NCI-H69 (cell line): ENCODE measurements at regions not wholly inside any gene's neighbourhood (a gene's known extent, or its start where the extent isn't known, plus 50 kb on each side); places are given as distances from the start of the nearest gene placed in this dataset.
A peak's percentile ranks its signal among the peaks of the same experiment; 100 is the strongest.

Source experiments
- DNase-seq: peaks from one replicate; lab custom pipeline; 2025; lab: John Stamatoyannopoulos, UW

- no peak for DNase-seq
Observed at GRCh38 chr11:109106151-109106906, 315.7 kb upstream of the C11orf87 start.

- no peak for DNase-seq
Observed at GRCh38 chr11:109109150-109109549, 312.8 kb upstream of the C11orf87 start.

- no peak for DNase-seq
Observed at GRCh38 chr11:109109571-109110315, 312.2 kb upstream of the C11orf87 start.

- peak; percentile 22 for DNase-seq
Observed at GRCh38 chr11:109112261-109112660, 309.7 kb upstream of the C11orf87 start.

- peak; percentile 79 for DNase-seq
Observed at GRCh38 chr11:109112821-109113280, 309.1 kb upstream of the C11orf87 start.

DNA sequence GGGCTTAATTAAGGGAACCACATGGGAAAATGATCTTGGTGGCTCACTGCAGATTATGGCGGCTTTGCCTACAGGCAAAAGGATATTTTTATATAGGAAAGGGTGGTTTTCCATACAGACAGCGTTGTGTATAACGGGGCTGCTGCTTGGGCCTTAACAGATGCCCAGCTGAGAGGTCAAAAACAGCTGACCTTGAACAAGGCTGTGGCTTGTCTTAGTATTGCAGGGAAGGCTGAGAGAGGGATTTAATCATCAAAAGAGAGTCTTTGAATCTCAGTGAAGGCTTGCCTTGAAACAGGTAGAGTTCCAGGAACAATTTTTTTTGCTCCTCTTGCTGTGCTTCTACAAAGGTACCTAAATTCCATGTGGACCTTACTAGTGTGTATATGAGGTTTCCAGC lies 301.6 kb upstream of the C11orf87 start:
- peak; percentile 38 for DNase-seq

GRCh38 chr11:109121173-109121932 lies 300.6 kb upstream of the C11orf87 start:
- DNase-seq: peak; percentile 12

DNA sequence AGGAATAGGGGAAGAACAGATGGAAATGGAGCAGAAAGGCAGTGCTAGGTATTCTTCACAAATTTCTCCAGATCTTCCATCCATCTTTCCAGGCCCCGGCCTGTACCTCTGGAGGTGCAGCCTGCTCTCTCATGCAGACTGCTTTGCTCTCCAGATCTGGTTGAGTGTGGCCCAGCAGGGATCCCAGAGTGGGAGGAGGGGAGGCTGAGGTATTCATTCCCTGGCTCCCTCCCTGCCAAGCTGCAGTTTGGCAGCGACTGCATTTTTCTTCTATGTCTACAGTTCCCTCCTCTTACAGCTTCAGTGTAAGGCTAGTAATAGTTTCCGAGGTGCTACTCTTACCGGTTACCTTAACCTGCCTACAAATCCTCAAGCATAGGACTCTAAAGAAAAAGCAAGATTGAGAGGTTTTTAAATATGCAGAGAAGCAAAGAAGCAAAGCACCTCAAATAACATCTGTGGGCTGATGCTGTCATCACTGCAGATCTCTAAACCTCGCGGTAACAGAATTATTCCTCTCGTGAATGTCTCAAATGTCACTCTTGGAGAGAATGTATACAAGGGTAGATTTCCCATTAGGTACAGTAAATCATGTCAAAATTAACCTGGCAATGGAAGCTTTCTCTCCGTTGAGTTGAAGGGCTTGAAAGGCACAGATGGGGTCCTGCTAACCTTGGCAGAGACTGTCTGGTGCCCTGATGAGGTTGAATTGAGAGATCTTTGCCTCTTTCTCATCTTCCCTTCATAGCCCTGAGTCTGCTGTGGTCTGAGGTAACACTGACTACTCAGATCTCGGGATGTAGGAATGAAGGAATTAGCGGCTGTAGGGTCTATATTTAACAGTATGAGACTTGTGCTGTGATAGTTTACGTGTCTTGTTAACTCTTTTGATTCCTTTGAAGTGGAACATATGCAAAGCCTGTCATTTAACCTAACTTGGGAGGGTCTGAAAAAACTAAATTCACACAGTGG lies 297.9 kb upstream of the C11orf87 start:
- peak; percentile 65 for DNase-seq

GRCh38 chr11:109130910-109131309 lies 291.1 kb upstream of the C11orf87 start:
- DNase-seq: peak; percentile 58

- DNase-seq: peak; percentile 42
Observed at GRCh38 chr11:109132539-109132938, 289.5 kb upstream of the C11orf87 start.

- DNase-seq: no peak
Observed at GRCh38 chr11:109133159-109133558, 288.8 kb upstream of the C11orf87 start.

DNA sequence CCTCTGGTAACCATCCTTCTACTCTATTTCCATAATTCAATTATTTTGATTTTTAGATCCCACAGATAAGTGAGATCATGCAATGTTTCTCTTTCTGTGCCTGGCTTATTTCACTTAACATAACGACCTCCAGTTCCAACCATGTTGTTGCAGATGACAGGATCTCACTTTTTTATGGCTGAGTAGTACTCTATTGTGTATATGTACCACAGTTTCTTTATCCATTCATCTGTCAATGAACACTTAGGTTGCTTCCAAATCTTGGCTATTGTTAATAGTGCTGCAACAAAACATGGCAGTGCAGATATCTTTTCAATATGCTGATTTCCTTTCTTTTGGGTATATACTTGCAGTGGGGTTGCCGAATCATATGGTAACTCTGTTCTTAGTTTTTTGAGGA lies 286.4 kb upstream of the C11orf87 start:
- no peak for DNase-seq

DNA sequence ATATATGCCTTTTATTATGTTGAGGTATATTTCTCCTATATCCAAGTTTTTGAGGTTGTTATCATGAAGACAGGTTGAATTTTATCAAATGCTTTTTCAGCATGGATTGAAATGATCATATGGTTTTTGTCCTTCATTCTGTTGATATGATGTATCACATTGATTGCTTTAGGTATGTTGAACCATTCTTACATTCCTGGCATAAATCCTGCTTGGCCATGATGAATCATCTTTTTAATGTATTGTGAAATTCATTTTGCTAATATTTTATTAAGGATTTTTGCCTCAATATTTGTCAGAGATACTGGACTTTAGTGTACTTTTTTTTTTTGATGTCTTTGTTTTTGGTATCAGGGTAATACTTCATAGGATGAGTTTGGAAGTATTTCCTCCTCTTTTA lies 283.8 kb upstream of the C11orf87 start:
- DNase-seq: no peak

GRCh38 chr11:109140426-109140825 lies 281.6 kb upstream of the C11orf87 start:
- DNase-seq: no peak

GRCh38 chr11:109140857-109141515 lies 281.0 kb upstream of the C11orf87 start:
- DNase-seq: peak; percentile 59

- DNase-seq: no peak
Observed at GRCh38 chr11:109145287-109145686, 276.7 kb upstream of the C11orf87 start.

- DNase-seq: no peak
Observed at GRCh38 chr11:109147726-109148125, 274.3 kb upstream of the C11orf87 start.

- DNase-seq: no peak
Observed at GRCh38 chr11:109148669-109149068, 273.3 kb upstream of the C11orf87 start.

DNA sequence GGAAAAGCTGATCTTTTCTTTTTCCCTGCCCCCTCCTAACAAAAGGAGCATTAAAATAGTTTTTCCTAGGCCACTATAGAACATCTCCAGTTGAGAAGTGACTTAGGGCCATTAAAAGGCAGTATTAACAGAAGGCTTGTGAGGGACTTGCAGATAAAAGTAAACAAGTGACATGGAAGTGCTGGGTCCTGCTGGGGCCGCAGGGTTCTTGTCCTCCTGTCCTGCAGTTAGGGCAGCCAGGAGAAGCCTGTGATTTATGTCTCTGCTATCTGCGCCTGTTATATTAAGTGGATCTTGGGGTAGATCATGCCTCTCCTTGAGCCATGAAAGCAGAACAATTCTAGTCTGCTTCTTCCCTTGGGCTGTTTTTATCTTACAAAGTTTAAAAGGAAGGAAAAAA lies 271.4 kb upstream of the C11orf87 start:
- peak; percentile 44 for DNase-seq

- peak; percentile 60 for DNase-seq
Observed at GRCh38 chr11:109153836-109154235, 268.2 kb upstream of the C11orf87 start.

DNA sequence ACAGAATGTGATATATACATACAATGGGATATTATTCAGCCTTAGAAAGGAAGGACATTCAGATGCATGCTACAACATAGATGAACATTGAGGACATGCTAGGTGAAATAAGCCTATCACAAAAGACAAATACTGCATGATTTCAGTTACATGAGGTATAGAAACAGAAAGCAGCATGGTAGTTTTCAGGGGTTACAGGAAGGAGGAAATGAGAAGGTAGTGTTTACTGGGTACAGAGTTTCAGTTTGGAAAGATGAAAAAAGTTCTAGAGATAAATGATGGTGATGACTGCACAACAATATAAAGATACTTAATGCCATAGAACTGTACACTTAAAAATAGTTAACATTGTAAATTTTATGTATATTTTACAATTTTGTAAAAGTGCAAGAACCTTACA lies 266.7 kb upstream of the C11orf87 start:
- DNase-seq: no peak
